ENCODE measurements at regions not wholly inside any gene's neighbourhood (a gene's known extent, or its start where the extent isn't known, plus 50 kb on each side); places are given as distances from the start of the nearest gene placed in this dataset.

GRCh38 chr1:87629673-87630072 is 301.0 kb downstream of the LMO4 start:
- TF ChIP-seq CTCF (IDR thresholded peaks at IDR 0.05), result no peak
- no peak for TF ChIP-seq POLR2A (IDR thresholded peaks at IDR 0.05)
- no peak for TF ChIP-seq EP300 (IDR thresholded peaks at IDR 0.05)
